Hematopoietic multipotent progenitor cell treated with erythropoietin and hydrocortisone succinate and interleukin-3 and kit ligand, for 8 days (in vitro differentiated cells): ENCODE measurements at regions not wholly inside any gene's neighbourhood (a gene's known extent, or its start where the extent isn't known, plus 50 kb on each side); places are given as distances from the start of the nearest gene placed in this dataset.

ENCODE experiments used
- DNase-seq: peaks from one replicate; pipeline ENCODE4 v3.0.0-alpha.2; 2015

GRCh38 chr1:88284066-88284465 is 400.0 kb upstream of the PKN2 start:
- DNase-seq = no peak

GRCh38 chr1:88284666-88285366 is 399.3 kb upstream of the PKN2 start:
- no peak for DNase-seq

- no peak for DNase-seq
These were observed 397.4 kb upstream of the PKN2 start for GRCh38 chr1:88286716-88287115.

GRCh38 chr1:88288571-88288970 is 395.5 kb upstream of the PKN2 start:
- DNase-seq = no peak

- DNase-seq = no peak
These were observed 394.5 kb upstream of the PKN2 start for GRCh38 chr1:88289401-88290102.

GRCh38 chr1:88291611-88292354 is 392.3 kb upstream of the PKN2 start:
- no peak for DNase-seq

GRCh38 chr1:88293691-88294190 is 390.3 kb upstream of the PKN2 start:
- no peak for DNase-seq

GRCh38 chr1:88296227-88296626 is 387.8 kb upstream of the PKN2 start:
- no peak for DNase-seq

- no peak for DNase-seq
These were observed 387.4 kb upstream of the PKN2 start for GRCh38 chr1:88296642-88297041.

GRCh38 chr1:88298506-88298905 is 385.6 kb upstream of the PKN2 start:
- DNase-seq = no peak

- DNase-seq = no peak
These were observed 383.3 kb upstream of the PKN2 start for GRCh38 chr1:88300752-88301263.

- no peak for DNase-seq
These were observed 381.1 kb upstream of the PKN2 start for GRCh38 chr1:88302843-88303486.

- DNase-seq = no peak
These were observed 372.8 kb upstream of the PKN2 start for GRCh38 chr1:88311265-88311664.

- DNase-seq = no peak
These were observed 372.2 kb upstream of the PKN2 start for GRCh38 chr1:88311907-88312306.

- DNase-seq = no peak
These were observed 366.7 kb upstream of the PKN2 start for GRCh38 chr1:88317396-88317795.

- no peak for DNase-seq
These were observed 365.3 kb upstream of the PKN2 start for GRCh38 chr1:88318740-88319139.

GRCh38 chr1:88320291-88320690 is 363.8 kb upstream of the PKN2 start:
- no peak for DNase-seq

GRCh38 chr1:88321706-88322105 is 362.4 kb upstream of the PKN2 start:
- no peak for DNase-seq

GRCh38 chr1:88324899-88325298 is 359.2 kb upstream of the PKN2 start:
- DNase-seq = no peak

- DNase-seq = no peak
These were observed 356.4 kb upstream of the PKN2 start for GRCh38 chr1:88327391-88328267.

- no peak for DNase-seq
These were observed 353.9 kb upstream of the PKN2 start for GRCh38 chr1:88330201-88330600.

- no peak for DNase-seq
These were observed 350.9 kb upstream of the PKN2 start for GRCh38 chr1:88333086-88333695.
